Natural killer cell (primary cell): ENCODE measurements at regions not wholly inside any gene's neighbourhood (a gene's known extent, or its start where the extent isn't known, plus 50 kb on each side); places are given as distances from the start of the nearest gene placed in this dataset.
"Not testable (repeated sequence)": the region's sequence is repeated elsewhere in the genome, so short reads cannot be mapped to it uniquely, and the experiment has no call there.

Source experiments
- ATAC-seq, 3 donors: fragments of 150-1000 bp in 2 of 3; fragments of 200-7000 bp in 1 of 3; cut with Tn5 transposase; 1 replicate in 1 of 3; 2 replicates in 2 of 3; pipeline ENCODE4 v1.10.0; 2021; ENCODE audit warnings: mild to moderate bottlenecking in 2 of 3, moderate library complexity in 2 of 3
- DNase-seq, 2 donors: peaks; one replicate each; pipeline versions ENCODE4 v3.0.0 to v3.0.0-alpha.2; 2013 to 2021; ENCODE audit warnings: mixed read lengths in 1 of 2
- H3K27ac ChIP-seq: one replicate; pipeline ENCODE4 v1.5.1; 2013; ENCODE audit warnings: mild to moderate bottlenecking, low read length
- H3K27me3 ChIP-seq: one replicate; pipeline ENCODE4 v1.6.1; 2013; ENCODE audit warnings: low read length; ENCODE audit not compliant: control insufficient read depth, insufficient read depth
- H3K36me3 ChIP-seq: one replicate; pipeline ENCODE4 v1.6.1; 2013; ENCODE audit warnings: low read length; ENCODE audit not compliant: control insufficient read depth, insufficient read depth
- H3K4me1 ChIP-seq: one replicate; pipeline ENCODE4 v1.6.1; 2013; ENCODE audit warnings: low read length; ENCODE audit not compliant: control insufficient read depth, insufficient read depth
- H3K4me3 ChIP-seq: one replicate; pipeline ENCODE4 v1.5.1; 2013; ENCODE audit warnings: low read length
- H3K9me3 ChIP-seq: one replicate; pipeline ENCODE4 v1.6.1; 2013; ENCODE audit warnings: low read length; ENCODE audit not compliant: control insufficient read depth, insufficient read depth
- H3K27ac Mint-ChIP-seq, 2 donors: one replicate each; pipeline ENCODE4 v1.8.0; 2022; ENCODE audit warnings: mild to moderate bottlenecking in 2 of 2, mixed read lengths in 2 of 2, moderate library complexity in 1 of 2
- H3K27me3 Mint-ChIP-seq, 2 donors: one replicate each; pipeline ENCODE4 v1.8.0; 2022; ENCODE audit warnings: low read depth in 2 of 2, mixed read lengths in 2 of 2
- H3K36me3 Mint-ChIP-seq: one replicate; pipeline ENCODE4 v1.8.0; 2022; ENCODE audit warnings: mixed read lengths
- H3K4me1 Mint-ChIP-seq, 2 donors: one replicate each; pipeline ENCODE4 v1.8.0; 2022; ENCODE audit warnings: mixed read lengths in 2 of 2
- H3K4me3 Mint-ChIP-seq: one replicate; pipeline ENCODE4 v1.8.0; 2022; ENCODE audit warnings: mild to moderate bottlenecking, moderate library complexity, mixed read lengths
- H3K9me3 Mint-ChIP-seq, 2 donors: one replicate each; pipeline ENCODE4 v1.8.0; 2022; ENCODE audit warnings: mixed read lengths in 2 of 2
- CTCF ChIP-seq: fragments of 200-600 bp; IDR thresholded peaks from one replicate; pipeline ENCODE4 v1.8.0; 2022; ENCODE audit warnings: antibody characterized with exemption
- WGBS: methylation state at CpG from one replicate; pipeline ENCODE4 v1.1.7; 2013; ENCODE audit warnings: missing lambda C conversion rate; ENCODE audit not compliant: insufficient coverage; 5-methylcytosine and 5-hydroxymethylcytosine counted together
- intact Hi-C: fragments of 100-400 bp; cut with micrococcal nuclease; formaldehyde crosslinking; loops from one replicate; pipeline ENCODE4 v1.14.2; 2022

- Histone ChIP-seq H3K27me3 (no peaks in the 10 kb centered on the region), H3K36me3 (no peaks in the 10 kb centered on the region), H3K4me1 (no peaks in the 10 kb centered on the region), H3K9me3 (no peaks in the 10 kb centered on the region), H3K4me3 (no peak overlapping the region), H3K27ac (no peak overlapping the region)
- Mint-ChIP-seq H3K9me3 (no peaks in the 10 kb centered on the region), H3K27me3 (peaks cover 3 to 7% of the 10 kb centered on the region in 2 donors), H3K4me1 (no peaks in the 10 kb centered on the region), H3K27ac (no peak overlapping the region), H3K4me3 (no peak overlapping the region), H3K36me3 (no peaks in the 10 kb centered on the region)
- TF ChIP-seq CTCF, result no peak
- DNase-seq, result peak in 1 of 2 donors; percentile 57
- intact Hi-C loops, result no loop called here
- peak in 1 of 3 donors; percentile 59 for ATAC-seq
- 85% methylated on average over 25 of the region's 25 CpGs for WGBS
These were observed 96.3 kb upstream of the DLG1 start for GRCh38 chr3:197394464-197395321.

- H3K27ac ChIP-seq, H3K27me3 Mint-ChIP-seq, H3K4me1 ChIP-seq, ATAC-seq, H3K9me3 ChIP-seq, H3K4me3 Mint-ChIP-seq, H3K4me1 Mint-ChIP-seq, H3K27me3 ChIP-seq, H3K27ac Mint-ChIP-seq, DNase-seq, H3K36me3 Mint-ChIP-seq, H3K9me3 Mint-ChIP-seq, H3K4me3 ChIP-seq, H3K36me3 ChIP-seq, intact Hi-C loops: not testable (repeated sequence)
- 88% methylated on average over 8 of the region's 8 CpGs for WGBS
These were observed 95.7 kb upstream of the DLG1 start for GRCh38 chr3:197394126-197394463.

- Histone ChIP-seq H3K9me3 (no peaks in the 10 kb centered on the region), H3K4me3 (no peak overlapping the region), H3K27ac (no peak overlapping the region), H3K27me3 (no peaks in the 10 kb centered on the region), H3K36me3 (no peaks in the 10 kb centered on the region), H3K4me1 (no peaks in the 10 kb centered on the region)
- Mint-ChIP-seq H3K36me3 (no peaks in the 10 kb centered on the region), H3K27me3 (peaks cover 3 to 7% of the 10 kb centered on the region in 2 donors), H3K4me1 (no peaks in the 10 kb centered on the region), H3K27ac (no peak overlapping the region), H3K4me3 (no peak overlapping the region), H3K9me3 (no peaks in the 10 kb centered on the region)
- DNase-seq (no peak), ATAC-seq (no peak)
- WGBS, result 77% methylated on average over 4 of the region's 4 CpGs
- intact Hi-C loops, result no loop called here
- no peak for TF ChIP-seq CTCF
These were observed 95.3 kb upstream of the DLG1 start for GRCh38 chr3:197393711-197394110.

- Mint-ChIP-seq H3K4me3 (no peak overlapping the region), H3K4me1 (no peaks in the 10 kb centered on the region), H3K9me3 (no peaks in the 10 kb centered on the region), H3K36me3 (no peaks in the 10 kb centered on the region), H3K27me3 (peaks cover 3 to 7% of the 10 kb centered on the region in 2 donors), H3K27ac (no peak overlapping the region)
- WGBS, result 94% methylated on average over 3 of the region's 3 CpGs
- no peak for TF ChIP-seq CTCF
- H3K27me3 ChIP-seq, result no peaks in the 10 kb centered on the region
- DNase-seq, result no peak
- no peaks in the 10 kb centered on the region for H3K36me3 ChIP-seq
- ATAC-seq, result no peak
- H3K27ac ChIP-seq, result no peak overlapping the region
- intact Hi-C loops, result no loop called here
- no peaks in the 10 kb centered on the region for H3K4me1 ChIP-seq
- no peaks in the 10 kb centered on the region for H3K9me3 ChIP-seq
- no peak overlapping the region for H3K4me3 ChIP-seq
These were observed 94.5 kb upstream of the DLG1 start for GRCh38 chr3:197392961-197393360.
